Suprapubic skin (tissue), 4 donors: ENCODE measurements at regions not wholly inside any gene's neighbourhood (a gene's known extent, or its start where the extent isn't known, plus 50 kb on each side); places are given as distances from the start of the nearest gene placed in this dataset.

ENCODE experiments used
- DNase-seq, 2 donors: peaks; one replicate each; pipeline ENCODE4 v3.0.0-alpha.2; 2019; ENCODE audit warnings: low spot score in 2 of 2
- H3K27ac ChIP-seq: fragments of 200-600 bp; sonication (generic); one replicate; pipeline ENCODE4 v1.5.1; 2019
- H3K27me3 ChIP-seq: fragments of 200-600 bp; sonication (generic); one replicate; pipeline ENCODE4 v1.5.1; 2019
- H3K36me3 ChIP-seq: fragments of 200-600 bp; sonication (generic); one replicate; pipeline ENCODE4 v1.5.1; 2019
- H3K4me1 ChIP-seq: fragments of 200-600 bp; sonication (generic); one replicate; pipeline ENCODE4 v1.5.1; 2019
- H3K4me3 ChIP-seq: fragments of 200-600 bp; sonication (generic); one replicate; pipeline ENCODE4 v1.5.1; 2019; ENCODE audit warnings: mild to moderate bottlenecking
- H3K9me3 ChIP-seq: fragments of 200-600 bp; sonication (generic); one replicate; pipeline ENCODE4 v1.5.1; 2019
- EP300 ChIP-seq: sonication (generic); formaldehyde crosslinking; IDR thresholded peaks from one replicate; pipeline ENCODE4 v1.6.1; 2017; ENCODE audit warnings: antibody characterized with exemption
- POLR2A ChIP-seq, 2 donors: fragments of 450-650 bp; IDR thresholded peaks; one replicate each; pipeline ENCODE4 v1.6.1; 2017; ENCODE audit warnings: antibody characterized with exemption in 2 of 2, mild to moderate bottlenecking in 2 of 2, moderate library complexity in 2 of 2
- POLR2AphosphoS5 ChIP-seq, 3 donors: sonication (generic); formaldehyde crosslinking; IDR thresholded peaks; one replicate each; pipeline ENCODE4 v1.6.1; 2017; ENCODE audit warnings: antibody characterized with exemption in 3 of 3
- WGBS: methylation state at CpG from one replicate; pipeline ENCODE4 v1.1.5; 2018; 5-methylcytosine and 5-hydroxymethylcytosine counted together
- TF ChIP-seq, protein P1 (sequence below), 2 donors: fragments of 200-600 bp in 1 of 2; fragments of 450-650 bp in 1 of 2; sonication (generic) in 1 of 2; IDR thresholded peaks; one replicate each; pipeline ENCODE4 v1.5.1; 2016 to 2019; ENCODE audit warnings: antibody characterized with exemption in 2 of 2, mild to moderate bottlenecking in 1 of 2, moderate library complexity in 1 of 2

DNA sequence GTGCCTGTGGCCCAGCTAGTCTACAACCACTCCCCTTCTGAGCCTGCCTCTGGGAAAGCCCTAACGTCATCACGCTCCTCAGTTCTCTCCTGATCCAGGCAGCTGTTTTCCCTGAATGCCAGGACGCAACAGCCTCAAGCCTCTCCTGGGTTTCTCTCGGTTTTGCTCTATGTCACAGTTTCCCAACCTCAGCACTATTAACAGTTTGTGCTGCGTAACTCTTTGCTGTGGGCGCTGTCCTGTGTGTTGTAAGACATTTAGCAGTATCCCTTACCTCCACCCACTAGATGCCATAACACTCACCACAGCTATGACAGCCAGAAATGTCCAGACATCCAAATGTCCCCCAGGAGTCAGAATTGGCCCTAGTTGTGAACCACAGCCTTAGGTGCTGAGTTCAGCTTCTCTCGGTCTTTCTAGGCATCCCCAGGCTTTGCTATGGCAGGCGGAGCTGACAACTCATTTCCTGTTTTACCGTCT, 226.3 kb upstream of the NPVF start:
- Histone ChIP-seq H3K27ac (no peak overlapping the region), H3K9me3 (no peaks in the 10 kb centered on the region), H3K36me3 (no peaks in the 10 kb centered on the region), H3K4me3 (no peak overlapping the region), H3K27me3 (no peaks in the 10 kb centered on the region), H3K4me1 (peaks cover 15% of the 10 kb centered on the region)
- no peak for DNase-seq
- TF ChIP-seq POLR2A (IDR thresholded peaks at IDR 0.05) (no peak), EP300 (no peak), POLR2AphosphoS5 (IDR thresholded peaks at IDR 0.05) (no peak)
- TF ChIP-seq, protein P1, sequence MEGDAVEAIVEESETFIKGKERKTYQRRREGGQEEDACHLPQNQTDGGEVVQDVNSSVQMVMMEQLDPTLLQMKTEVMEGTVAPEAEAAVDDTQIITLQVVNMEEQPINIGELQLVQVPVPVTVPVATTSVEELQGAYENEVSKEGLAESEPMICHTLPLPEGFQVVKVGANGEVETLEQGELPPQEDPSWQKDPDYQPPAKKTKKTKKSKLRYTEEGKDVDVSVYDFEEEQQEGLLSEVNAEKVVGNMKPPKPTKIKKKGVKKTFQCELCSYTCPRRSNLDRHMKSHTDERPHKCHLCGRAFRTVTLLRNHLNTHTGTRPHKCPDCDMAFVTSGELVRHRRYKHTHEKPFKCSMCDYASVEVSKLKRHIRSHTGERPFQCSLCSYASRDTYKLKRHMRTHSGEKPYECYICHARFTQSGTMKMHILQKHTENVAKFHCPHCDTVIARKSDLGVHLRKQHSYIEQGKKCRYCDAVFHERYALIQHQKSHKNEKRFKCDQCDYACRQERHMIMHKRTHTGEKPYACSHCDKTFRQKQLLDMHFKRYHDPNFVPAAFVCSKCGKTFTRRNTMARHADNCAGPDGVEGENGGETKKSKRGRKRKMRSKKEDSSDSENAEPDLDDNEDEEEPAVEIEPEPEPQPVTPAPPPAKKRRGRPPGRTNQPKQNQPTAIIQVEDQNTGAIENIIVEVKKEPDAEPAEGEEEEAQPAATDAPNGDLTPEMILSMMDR (IDR thresholded peaks at IDR 0.05), result no peak
- WGBS, result 58% methylated on average over 9 of the region's 9 CpGs

DNA sequence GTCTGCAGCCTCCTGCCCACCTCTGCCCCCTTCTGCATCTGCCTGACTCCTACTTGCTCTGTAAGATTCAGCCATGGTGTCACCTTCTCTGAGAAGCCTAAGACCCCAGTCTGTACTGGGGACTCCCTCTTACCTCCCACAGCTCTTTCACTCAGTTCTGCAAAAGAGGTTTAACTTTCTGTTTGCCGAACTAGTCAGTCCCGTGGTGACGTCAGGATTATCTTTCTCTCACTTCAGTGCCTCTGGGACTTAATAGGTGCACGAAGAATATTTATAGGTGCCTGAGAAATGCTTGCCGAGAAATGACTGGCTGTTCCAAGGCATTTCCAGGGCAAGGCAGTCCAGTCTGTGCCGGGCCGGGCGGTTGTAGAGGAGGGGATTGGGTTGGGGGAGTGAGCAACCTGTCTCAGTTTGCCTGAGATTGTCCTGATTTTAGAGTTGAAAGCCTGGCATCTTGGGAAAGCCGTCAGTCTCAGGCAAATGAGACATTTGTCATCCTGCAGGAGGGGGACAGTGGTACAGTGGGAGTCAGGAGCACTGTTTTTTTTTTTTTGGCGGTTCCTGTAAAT, 227.5 kb upstream of the NPVF start:
- Histone ChIP-seq H3K4me3 (no peak overlapping the region), H3K9me3 (no peaks in the 10 kb centered on the region), H3K36me3 (no peaks in the 10 kb centered on the region), H3K27ac (no peak overlapping the region), H3K27me3 (no peaks in the 10 kb centered on the region), H3K4me1 (peaks cover 15% of the 10 kb centered on the region)
- 89% methylated on average over 10 of the region's 10 CpGs for WGBS
- DNase-seq, result no peak
- TF ChIP-seq EP300 (no peak), POLR2A (IDR thresholded peaks at IDR 0.05) (no peak)

DNA sequence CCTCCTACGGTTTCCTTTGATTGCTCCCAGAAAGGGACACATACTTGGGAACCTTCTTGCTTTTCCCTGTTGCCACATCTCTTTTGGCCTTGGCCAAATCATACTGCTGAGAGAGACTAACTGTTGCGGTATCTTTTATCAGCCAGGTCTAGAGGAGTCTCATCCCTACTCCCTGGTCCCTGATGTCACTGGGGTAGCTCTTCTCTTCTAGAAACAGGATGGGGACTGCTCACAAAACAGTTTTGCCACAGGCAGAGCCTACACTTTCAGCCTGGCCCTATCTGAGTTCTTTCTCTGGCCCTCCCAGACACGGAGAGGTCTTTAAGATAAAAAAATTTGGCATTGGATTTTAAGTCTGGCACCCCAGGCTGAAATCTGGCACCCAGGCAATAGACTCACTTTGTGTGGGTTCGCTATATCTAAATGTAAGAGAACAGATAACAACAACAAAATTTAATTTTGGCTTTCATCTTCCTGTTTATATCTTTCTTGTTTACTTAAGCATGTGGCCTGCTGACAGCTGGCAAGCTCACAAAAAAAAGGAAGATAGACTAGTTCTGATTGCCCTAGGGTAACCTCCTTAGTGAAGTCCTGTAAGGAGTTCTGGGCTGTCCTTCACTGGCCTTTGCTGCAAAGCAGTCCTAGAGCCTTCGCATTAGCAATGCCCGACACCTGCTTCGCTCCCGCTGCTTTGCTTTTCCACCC, 228.3 kb upstream of the NPVF start:
- H3K36me3 ChIP-seq, result no peaks in the 10 kb centered on the region
- H3K4me1 ChIP-seq, result peaks cover 15% of the 10 kb centered on the region
- TF ChIP-seq POLR2AphosphoS5 (IDR thresholded peaks at IDR 0.05) (no peak), EP300 (no peak), POLR2A (IDR thresholded peaks at IDR 0.05) (no peak)
- TF ChIP-seq, protein P1 (IDR thresholded peaks at IDR 0.05), result no peak
- no peaks in the 10 kb centered on the region for H3K9me3 ChIP-seq
- no peaks in the 10 kb centered on the region for H3K27me3 ChIP-seq
- WGBS, result 64% methylated on average over 8 of the region's 8 CpGs
- DNase-seq, result no peak
- no peak overlapping the region for H3K27ac ChIP-seq
- no peak overlapping the region for H3K4me3 ChIP-seq

DNA sequence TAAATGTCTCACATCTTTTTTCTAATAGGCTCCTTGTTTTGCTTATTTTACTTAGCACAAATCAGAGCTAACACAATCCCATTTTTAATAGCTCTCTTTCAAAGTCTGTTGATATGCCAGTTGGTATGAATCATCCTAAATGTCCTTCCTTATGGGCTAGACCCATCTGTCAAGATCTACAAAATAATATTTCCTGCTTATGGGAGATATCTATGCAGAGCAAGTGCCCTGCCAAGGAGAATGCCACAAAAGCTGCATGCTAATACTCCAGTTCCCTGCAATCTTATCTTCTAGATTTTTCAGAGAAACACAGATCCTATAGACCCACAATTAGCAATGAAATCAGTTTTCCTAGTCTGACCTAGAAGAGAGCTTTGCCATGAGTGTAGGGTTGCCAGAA, 230.8 kb upstream of the NPVF start:
- Histone ChIP-seq H3K4me1 (peaks cover 15% of the 10 kb centered on the region), H3K9me3 (no peaks in the 10 kb centered on the region), H3K4me3 (no peak overlapping the region), H3K27ac (no peak overlapping the region), H3K27me3 (no peaks in the 10 kb centered on the region), H3K36me3 (no peaks in the 10 kb centered on the region)
- TF ChIP-seq POLR2AphosphoS5 (IDR thresholded peaks at IDR 0.05) (no peak), POLR2A (IDR thresholded peaks at IDR 0.05) (no peak), EP300 (no peak)
- TF ChIP-seq, protein P1 (IDR thresholded peaks at IDR 0.05), result no peak
- DNase-seq, result no peak

DNA sequence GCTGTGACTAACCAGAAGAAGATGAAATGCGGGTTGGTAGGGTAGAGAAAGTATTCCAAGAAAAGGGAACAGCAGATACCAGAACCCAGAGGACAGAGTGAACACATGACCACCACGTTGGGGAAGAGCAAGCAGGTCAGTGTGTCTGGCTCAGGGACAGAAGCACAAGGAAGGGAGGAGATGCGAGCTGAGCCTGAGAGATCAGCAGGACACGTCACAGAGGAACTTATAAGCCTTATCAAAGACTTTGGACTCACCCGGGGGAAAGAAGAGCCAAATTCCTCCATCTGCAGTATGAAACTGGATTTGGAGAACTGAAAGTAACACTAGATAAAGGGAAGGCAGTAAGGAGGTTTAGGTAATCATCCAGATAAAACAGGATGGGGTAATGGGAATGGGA, 232.1 kb upstream of the NPVF start:
- Histone ChIP-seq H3K27ac (no peak overlapping the region), H3K36me3 (no peaks in the 10 kb centered on the region), H3K9me3 (no peaks in the 10 kb centered on the region), H3K4me1 (peaks cover 10% of the 10 kb centered on the region), H3K27me3 (no peaks in the 10 kb centered on the region), H3K4me3 (no peak overlapping the region)
- DNase-seq, result no peak
- TF ChIP-seq, protein P1 (IDR thresholded peaks at IDR 0.05), result no peak
- TF ChIP-seq POLR2AphosphoS5 (IDR thresholded peaks at IDR 0.05) (no peak), POLR2A (IDR thresholded peaks at IDR 0.05) (no peak), EP300 (no peak)
- 75% methylated on average over 5 of the region's 5 CpGs for WGBS
